ENCODE measurements at regions not wholly inside any gene's neighbourhood (a gene's known extent, or its start where the extent isn't known, plus 50 kb on each side); places are given as distances from the start of the nearest gene placed in this dataset.

DNA sequence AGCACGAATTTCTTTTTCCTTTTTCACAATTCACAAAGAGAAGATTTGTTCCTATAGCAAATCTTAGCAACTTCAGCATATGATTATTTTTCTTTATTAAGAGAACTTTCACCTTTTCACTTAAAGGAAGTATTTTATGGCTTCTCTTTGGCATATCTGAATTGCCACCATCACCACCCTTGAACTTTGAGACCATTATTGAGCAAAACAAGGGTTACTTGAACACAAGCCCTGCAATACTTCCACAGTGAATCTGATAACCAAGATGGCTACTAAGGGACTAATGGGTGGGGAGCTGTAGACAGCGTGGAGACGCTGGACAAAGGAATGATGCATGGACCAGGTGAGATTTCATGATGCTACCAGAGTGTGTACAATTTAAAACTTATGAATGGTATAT lies 815.0 kb downstream of the LRRIQ3 start:
- no peak for DNase-seq
- H3K9me3 ChIP-seq (ENCODE audit: control insufficient read depth, insufficient read depth, low read length) = no peaks in the 10 kb centered on the region
- no peak overlapping the region for H3K27ac Mint-ChIP-seq
- H3K36me3 ChIP-seq (ENCODE audit: control insufficient read depth, insufficient read depth, low read length) = no peaks in the 10 kb centered on the region
- ATAC-seq = no peak
- H3K4me3 Mint-ChIP-seq = no peak overlapping the region
- no peak overlapping the region for H3K27ac ChIP-seq (ENCODE audit: low read length)
- H3K36me3 Mint-ChIP-seq = no peaks in the 10 kb centered on the region
- TF ChIP-seq, protein P1, sequence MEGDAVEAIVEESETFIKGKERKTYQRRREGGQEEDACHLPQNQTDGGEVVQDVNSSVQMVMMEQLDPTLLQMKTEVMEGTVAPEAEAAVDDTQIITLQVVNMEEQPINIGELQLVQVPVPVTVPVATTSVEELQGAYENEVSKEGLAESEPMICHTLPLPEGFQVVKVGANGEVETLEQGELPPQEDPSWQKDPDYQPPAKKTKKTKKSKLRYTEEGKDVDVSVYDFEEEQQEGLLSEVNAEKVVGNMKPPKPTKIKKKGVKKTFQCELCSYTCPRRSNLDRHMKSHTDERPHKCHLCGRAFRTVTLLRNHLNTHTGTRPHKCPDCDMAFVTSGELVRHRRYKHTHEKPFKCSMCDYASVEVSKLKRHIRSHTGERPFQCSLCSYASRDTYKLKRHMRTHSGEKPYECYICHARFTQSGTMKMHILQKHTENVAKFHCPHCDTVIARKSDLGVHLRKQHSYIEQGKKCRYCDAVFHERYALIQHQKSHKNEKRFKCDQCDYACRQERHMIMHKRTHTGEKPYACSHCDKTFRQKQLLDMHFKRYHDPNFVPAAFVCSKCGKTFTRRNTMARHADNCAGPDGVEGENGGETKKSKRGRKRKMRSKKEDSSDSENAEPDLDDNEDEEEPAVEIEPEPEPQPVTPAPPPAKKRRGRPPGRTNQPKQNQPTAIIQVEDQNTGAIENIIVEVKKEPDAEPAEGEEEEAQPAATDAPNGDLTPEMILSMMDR (IDR thresholded peaks at IDR 0.05) = no peak
- WGBS (ENCODE audit: insufficient coverage) = 95% methylated on average over 2 of the region's 3 CpGs
- no peak overlapping the region for H3K4me3 ChIP-seq (ENCODE audit: low read length)
- H3K27me3 Mint-ChIP-seq (ENCODE audit: low read depth in 2 of 2) = no peaks in the 10 kb centered on the region
- H3K27me3 ChIP-seq (ENCODE audit: control insufficient read depth, insufficient read depth, low read length) = no peaks in the 10 kb centered on the region
- H3K4me1 ChIP-seq (ENCODE audit: control insufficient read depth, insufficient read depth, low read length) = no peaks in the 10 kb centered on the region
- intact Hi-C loops (cut with micrococcal nuclease) = no loop called here
- H3K4me1 Mint-ChIP-seq = no peaks in the 10 kb centered on the region
- peaks cover 9 to 13% of the 10 kb centered on the region in 2 donors for H3K9me3 Mint-ChIP-seq

DNA sequence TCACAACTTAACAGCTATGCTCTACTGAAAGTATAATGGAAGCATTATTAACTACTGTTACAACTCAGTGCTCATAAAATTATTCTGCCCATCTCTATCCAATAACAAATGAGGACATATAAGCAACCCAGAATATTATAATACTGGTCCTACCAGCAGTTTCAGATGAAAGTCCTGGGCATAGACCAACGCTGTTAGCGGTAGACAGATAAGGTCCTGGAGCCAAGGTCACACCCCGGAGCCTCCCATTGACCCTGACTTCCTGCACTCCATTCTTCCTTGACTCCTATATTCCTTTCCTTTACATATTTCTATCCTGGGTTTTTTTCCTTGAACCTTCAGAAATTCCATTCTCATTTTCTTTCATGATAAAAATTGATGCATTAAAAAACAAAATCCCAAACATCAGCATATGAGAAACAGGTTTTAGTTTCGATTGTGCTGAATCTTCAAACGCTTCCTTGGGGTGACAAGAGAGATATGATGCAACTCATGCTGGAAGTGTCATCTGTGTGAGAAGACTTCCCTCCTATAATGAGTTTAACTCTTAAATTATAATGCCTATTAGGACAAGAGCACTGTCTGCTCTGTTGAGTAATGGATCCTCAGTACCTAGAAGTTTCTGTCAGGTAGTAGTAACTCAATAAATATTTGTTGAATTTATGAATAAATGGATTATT lies 831.1 kb downstream of the LRRIQ3 start:
- TF ChIP-seq, protein P1 (IDR thresholded peaks at IDR 0.05) = no peak
- no peak for DNase-seq
- Mint-ChIP-seq H3K27ac (no peak overlapping the region), H3K4me3 (no peak overlapping the region), H3K9me3 (peaks cover 16 to 23% of the 10 kb centered on the region in 2 donors), H3K27me3 (ENCODE audit: low read depth in 2 of 2) (no peaks in the 10 kb centered on the region), H3K36me3 (peaks cover 7% of the 10 kb centered on the region), H3K4me1 (no peaks in the 10 kb centered on the region)
- Histone ChIP-seq H3K27ac (ENCODE audit: low read length) (no peak overlapping the region), H3K4me1 (ENCODE audit: control insufficient read depth, insufficient read depth, low read length) (no peaks in the 10 kb centered on the region), H3K27me3 (ENCODE audit: control insufficient read depth, insufficient read depth, low read length) (no peaks in the 10 kb centered on the region), H3K9me3 (ENCODE audit: control insufficient read depth, insufficient read depth, low read length) (no peaks in the 10 kb centered on the region), H3K4me3 (ENCODE audit: low read length) (no peak overlapping the region), H3K36me3 (ENCODE audit: control insufficient read depth, insufficient read depth, low read length) (no peaks in the 10 kb centered on the region)
- no peak for ATAC-seq
- WGBS (ENCODE audit: insufficient coverage) = 93% methylated on average over 3 of the region's 5 CpGs
- intact Hi-C loops (cut with micrococcal nuclease) = no loop called here

DNA sequence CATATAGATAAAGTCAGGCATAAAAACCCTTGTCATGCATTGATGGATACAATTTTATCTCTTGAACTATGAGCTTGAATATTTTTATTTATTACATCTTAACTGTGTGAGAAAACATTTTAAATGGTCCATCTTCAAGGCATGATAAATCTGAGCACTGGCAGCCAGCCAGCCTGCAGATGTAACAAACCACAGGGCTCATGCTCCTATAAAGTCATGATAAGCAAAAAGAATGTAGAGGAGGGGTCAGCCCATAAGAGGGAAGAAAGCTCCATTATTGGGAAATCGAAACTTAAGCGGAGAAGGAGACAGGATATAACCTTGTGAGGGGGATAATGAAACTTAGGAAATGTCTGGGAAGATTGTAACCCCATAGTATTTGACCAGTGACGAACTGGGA lies 839.0 kb downstream of the LRRIQ3 start:
- no peak for ATAC-seq
- DNase-seq = no peak
- Mint-ChIP-seq H3K9me3 (peaks cover 15 to 16% of the 10 kb centered on the region in 2 donors), H3K27ac (no peak overlapping the region), H3K4me1 (no peaks in the 10 kb centered on the region), H3K4me3 (no peak overlapping the region), H3K36me3 (peaks cover 9% of the 10 kb centered on the region), H3K27me3 (ENCODE audit: low read depth in 2 of 2) (no peaks in the 10 kb centered on the region)
- no peaks in the 10 kb centered on the region for H3K4me1 ChIP-seq (ENCODE audit: control insufficient read depth, insufficient read depth, low read length)
- WGBS (ENCODE audit: insufficient coverage) = 88% methylated on average over 3 of the region's 3 CpGs
- intact Hi-C loops (cut with micrococcal nuclease) = no loop called here
- H3K36me3 ChIP-seq (ENCODE audit: control insufficient read depth, insufficient read depth, low read length) = no peaks in the 10 kb centered on the region
- no peak overlapping the region for H3K4me3 ChIP-seq (ENCODE audit: low read length)
- H3K27ac ChIP-seq (ENCODE audit: low read length) = no peak overlapping the region
- TF ChIP-seq, protein P1 (IDR thresholded peaks at IDR 0.05) = no peak
- H3K9me3 ChIP-seq (ENCODE audit: control insufficient read depth, insufficient read depth, low read length) = peaks cover 3% of the 10 kb centered on the region
- H3K27me3 ChIP-seq (ENCODE audit: control insufficient read depth, insufficient read depth, low read length) = no peaks in the 10 kb centered on the region

DNA sequence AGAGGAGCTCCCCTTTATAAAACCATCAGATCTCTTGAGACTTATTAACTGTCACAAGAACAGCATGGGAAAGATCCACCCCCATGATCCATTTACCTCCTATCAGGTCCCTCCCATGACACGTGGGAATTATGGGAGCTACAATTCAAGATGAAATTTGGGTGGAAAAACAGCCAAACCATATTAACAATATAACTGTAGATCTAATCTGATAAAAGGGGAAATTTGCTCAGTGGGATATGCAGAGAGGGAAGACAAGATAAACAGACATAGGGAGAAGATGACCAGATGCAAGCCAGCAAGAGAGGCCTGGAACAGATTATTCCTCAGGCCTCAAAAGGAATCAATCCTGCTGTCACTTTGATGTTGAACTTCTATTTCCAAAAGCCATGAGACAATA lies 841.5 kb downstream of the LRRIQ3 start:
- no peaks in the 10 kb centered on the region for H3K36me3 ChIP-seq (ENCODE audit: control insufficient read depth, insufficient read depth, low read length)
- Mint-ChIP-seq H3K4me3 (no peak overlapping the region), H3K4me1 (no peaks in the 10 kb centered on the region), H3K27ac (no peak overlapping the region), H3K36me3 (peaks cover 14% of the 10 kb centered on the region), H3K27me3 (ENCODE audit: low read depth in 2 of 2) (no peaks in the 10 kb centered on the region), H3K9me3 (peaks cover 15 to 19% of the 10 kb centered on the region in 2 donors)
- no peak for ATAC-seq
- WGBS (ENCODE audit: insufficient coverage) = no CpG with 5 or more reads among the region's 1 CpG
- peaks cover 3% of the 10 kb centered on the region for H3K9me3 ChIP-seq (ENCODE audit: control insufficient read depth, insufficient read depth, low read length)
- no peak for DNase-seq
- no peaks in the 10 kb centered on the region for H3K4me1 ChIP-seq (ENCODE audit: control insufficient read depth, insufficient read depth, low read length)
- intact Hi-C loops (cut with micrococcal nuclease) = no loop called here
- TF ChIP-seq, protein P1 (IDR thresholded peaks at IDR 0.05) = no peak
- H3K27me3 ChIP-seq (ENCODE audit: control insufficient read depth, insufficient read depth, low read length) = no peaks in the 10 kb centered on the region
- no peak overlapping the region for H3K4me3 ChIP-seq (ENCODE audit: low read length)
- no peak overlapping the region for H3K27ac ChIP-seq (ENCODE audit: low read length)

Measured in natural killer cell (primary cell).